ENCODE measurements at regions not wholly inside any gene's neighbourhood (a gene's known extent, or its start where the extent isn't known, plus 50 kb on each side); places are given as distances from the start of the nearest gene placed in this dataset.
"Not testable (repeated sequence)": the region's sequence is repeated elsewhere in the genome, so short reads cannot be mapped to it uniquely, and the experiment has no call there.

GRCh38 chr1:199817266-199817665 lies 210.2 kb upstream of the NR5A2 start:
- no peaks in the 10 kb centered on the region for H3K36me3 Mint-ChIP-seq (ENCODE audit: low read depth)
- intact Hi-C loops (cut with micrococcal nuclease): no loop called here
- no peaks in the 10 kb centered on the region for H3K27me3 Mint-ChIP-seq
- H3K27ac Mint-ChIP-seq: no peak overlapping the region
- H3K9me3 Mint-ChIP-seq: peaks cover 28% of the 10 kb centered on the region
- no peak overlapping the region for H3K4me3 Mint-ChIP-seq
- no peaks in the 10 kb centered on the region for H3K4me1 Mint-ChIP-seq (ENCODE audit: low read depth)

DNA sequence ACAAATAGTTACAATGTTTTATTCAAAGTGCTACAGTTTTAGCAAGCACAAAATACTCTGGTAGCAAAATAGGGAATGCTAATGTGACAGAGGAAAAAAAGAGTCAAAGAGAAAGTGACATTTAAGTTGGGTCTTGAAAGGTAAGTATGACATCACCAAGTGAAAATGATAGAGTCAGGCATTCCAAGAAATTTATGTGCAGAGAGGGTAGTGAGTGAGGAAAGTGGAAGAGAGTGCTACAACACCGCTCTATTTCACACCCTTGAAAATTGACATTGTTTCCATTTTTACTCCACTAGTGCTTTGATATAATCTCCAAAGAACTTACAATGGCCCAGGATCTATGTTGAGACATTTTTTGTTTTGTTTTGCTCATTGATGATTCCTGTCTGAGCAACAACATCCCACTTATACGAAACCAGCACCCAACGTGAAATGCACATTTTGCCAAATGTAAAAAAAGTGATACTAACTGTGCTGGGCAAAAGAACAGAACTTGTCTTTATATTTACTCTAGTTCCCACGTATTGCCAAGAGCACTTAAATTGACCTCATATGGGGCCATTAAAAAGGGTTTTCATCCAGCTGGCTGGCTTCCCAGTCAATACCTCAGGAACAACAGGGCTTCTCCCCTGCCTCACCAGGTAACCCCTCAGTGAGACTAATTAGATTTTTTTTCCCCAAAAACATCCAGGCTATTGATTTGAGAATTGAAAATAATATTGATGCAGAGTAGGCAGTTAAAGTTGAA lies 206.3 kb upstream of the NR5A2 start:
- H3K27ac Mint-ChIP-seq: no peak overlapping the region
- intact Hi-C loops (cut with micrococcal nuclease): no loop called here
- no peaks in the 10 kb centered on the region for H3K27me3 Mint-ChIP-seq
- H3K4me3 Mint-ChIP-seq: no peak overlapping the region
- H3K4me1 Mint-ChIP-seq (ENCODE audit: low read depth): no peaks in the 10 kb centered on the region
- peaks cover 8% of the 10 kb centered on the region for H3K9me3 Mint-ChIP-seq
- no peaks in the 10 kb centered on the region for H3K36me3 Mint-ChIP-seq (ENCODE audit: low read depth)

DNA sequence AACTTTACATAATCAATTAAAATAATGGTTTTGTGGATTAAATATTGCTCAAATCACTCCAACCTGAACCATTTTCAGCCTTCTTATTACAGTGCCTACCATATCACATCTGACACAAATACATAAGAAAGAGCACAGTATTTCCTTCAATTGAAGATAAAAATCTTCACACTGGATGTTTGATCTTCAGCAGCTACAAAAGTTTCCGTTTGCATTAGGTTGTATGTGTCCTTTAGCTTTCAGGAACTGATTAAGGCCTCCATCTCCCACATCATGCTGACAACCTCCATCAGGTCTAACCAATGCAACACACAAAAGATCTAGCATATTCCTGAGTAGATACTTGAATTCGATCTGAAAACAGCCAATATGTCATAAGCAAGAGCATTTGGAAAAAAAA lies 195.1 kb upstream of the NR5A2 start:
- H3K4me1 Mint-ChIP-seq (ENCODE audit: low read depth): no peaks in the 10 kb centered on the region
- H3K36me3 Mint-ChIP-seq (ENCODE audit: low read depth): no peaks in the 10 kb centered on the region
- intact Hi-C loops (cut with micrococcal nuclease): no loop called here
- no peaks in the 10 kb centered on the region for H3K27me3 Mint-ChIP-seq
- no peak overlapping the region for H3K4me3 Mint-ChIP-seq
- peaks cover 17% of the 10 kb centered on the region for H3K9me3 Mint-ChIP-seq
- H3K27ac Mint-ChIP-seq: no peak overlapping the region

- Mint-ChIP-seq H3K36me3 (ENCODE audit: low read depth) (no peaks in the 10 kb centered on the region), H3K4me3 (no peak overlapping the region), H3K9me3 (peaks cover 27% of the 10 kb centered on the region), H3K27ac (no peak overlapping the region), H3K4me1 (ENCODE audit: low read depth) (no peaks in the 10 kb centered on the region), H3K27me3 (no peaks in the 10 kb centered on the region)
- intact Hi-C loops (cut with micrococcal nuclease): no loop called here
Measured at GRCh38 chr1:199834711-199835110, 192.8 kb upstream of the NR5A2 start.

DNA sequence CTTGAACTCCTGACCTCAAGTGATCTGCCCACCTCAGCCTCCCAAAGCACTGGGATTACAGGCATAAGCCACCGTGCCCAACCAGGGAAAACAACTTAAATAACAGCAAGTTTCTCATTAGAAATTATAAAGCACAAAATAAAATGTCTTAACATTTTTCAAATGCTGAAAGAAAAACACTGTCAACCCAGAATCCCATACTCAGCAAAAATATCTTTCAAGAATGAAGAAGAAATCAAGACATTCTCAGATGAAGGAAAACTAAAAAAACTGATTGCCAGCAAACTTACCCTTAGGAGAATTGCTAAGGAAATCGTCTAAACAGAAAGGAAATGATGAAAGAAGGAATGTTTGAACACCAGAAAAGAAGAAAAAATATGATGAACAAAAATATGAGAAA lies 191.1 kb upstream of the NR5A2 start:
- H3K4me3 Mint-ChIP-seq: no peak overlapping the region
- H3K9me3 Mint-ChIP-seq: peaks cover 27% of the 10 kb centered on the region
- no peak overlapping the region for H3K27ac Mint-ChIP-seq
- H3K27me3 Mint-ChIP-seq: no peaks in the 10 kb centered on the region
- intact Hi-C loops (cut with micrococcal nuclease): no loop called here
- H3K4me1 Mint-ChIP-seq (ENCODE audit: low read depth): no peaks in the 10 kb centered on the region
- no peaks in the 10 kb centered on the region for H3K36me3 Mint-ChIP-seq (ENCODE audit: low read depth)

DNA sequence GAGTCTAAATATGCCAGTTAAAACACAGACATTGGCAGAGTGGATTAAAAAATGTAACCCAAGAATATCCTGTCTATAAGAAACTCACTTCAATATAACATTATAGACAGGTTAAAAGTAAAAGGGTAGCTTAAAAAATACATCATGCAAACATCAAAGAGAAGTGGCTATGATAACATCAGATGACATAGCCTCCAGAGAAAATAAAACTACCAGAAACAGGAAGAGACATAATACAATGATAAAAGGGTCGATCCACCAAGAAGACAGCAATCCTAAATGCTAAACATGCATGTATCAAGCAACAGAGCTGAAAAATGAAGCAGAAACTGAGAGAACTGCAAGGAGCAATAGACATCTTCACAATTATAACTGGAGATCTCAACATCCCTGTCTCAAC lies 190.2 kb upstream of the NR5A2 start:
- Mint-ChIP-seq H3K36me3 (ENCODE audit: low read depth) (no peaks in the 10 kb centered on the region), H3K27me3 (no peaks in the 10 kb centered on the region), H3K4me1 (ENCODE audit: low read depth) (no peaks in the 10 kb centered on the region), H3K4me3 (no peak overlapping the region), H3K9me3 (peaks cover 27% of the 10 kb centered on the region), H3K27ac (no peak overlapping the region)
- intact Hi-C loops (cut with micrococcal nuclease): no loop called here

GRCh38 chr1:199839608-199840007 lies 187.9 kb upstream of the NR5A2 start:
- intact Hi-C loops (cut with micrococcal nuclease); H3K36me3 Mint-ChIP-seq (ENCODE audit: low read depth); H3K4me3 Mint-ChIP-seq; H3K27ac Mint-ChIP-seq; H3K27me3 Mint-ChIP-seq: not testable (repeated sequence)
- peaks cover 10% of the 10 kb centered on the region for H3K4me1 Mint-ChIP-seq (ENCODE audit: low read depth)
- H3K9me3 Mint-ChIP-seq: peaks cover 27% of the 10 kb centered on the region

DNA sequence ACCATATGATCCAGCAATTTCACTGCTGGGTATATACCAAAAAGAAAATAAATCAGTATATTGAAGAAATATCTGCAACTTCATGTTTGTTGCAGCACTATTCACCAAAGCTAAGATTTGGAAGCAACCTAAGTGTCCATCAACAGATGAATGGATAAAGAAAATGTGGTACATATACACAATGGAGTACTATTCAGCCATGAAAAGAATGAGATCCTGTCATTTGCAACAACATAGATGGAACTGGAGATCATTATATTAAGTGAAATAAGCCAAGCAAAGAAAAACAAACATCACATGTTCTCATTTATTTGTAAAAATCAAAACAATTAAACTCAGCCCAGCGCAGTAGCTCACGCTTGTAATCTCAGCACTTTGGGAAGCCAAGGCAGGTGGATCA lies 184.4 kb upstream of the NR5A2 start:
- H3K4me3 Mint-ChIP-seq; H3K27ac Mint-ChIP-seq; H3K9me3 Mint-ChIP-seq; H3K36me3 Mint-ChIP-seq (ENCODE audit: low read depth); H3K27me3 Mint-ChIP-seq; intact Hi-C loops (cut with micrococcal nuclease): not testable (repeated sequence)
- H3K4me1 Mint-ChIP-seq (ENCODE audit: low read depth): peaks cover 12% of the 10 kb centered on the region

DNA sequence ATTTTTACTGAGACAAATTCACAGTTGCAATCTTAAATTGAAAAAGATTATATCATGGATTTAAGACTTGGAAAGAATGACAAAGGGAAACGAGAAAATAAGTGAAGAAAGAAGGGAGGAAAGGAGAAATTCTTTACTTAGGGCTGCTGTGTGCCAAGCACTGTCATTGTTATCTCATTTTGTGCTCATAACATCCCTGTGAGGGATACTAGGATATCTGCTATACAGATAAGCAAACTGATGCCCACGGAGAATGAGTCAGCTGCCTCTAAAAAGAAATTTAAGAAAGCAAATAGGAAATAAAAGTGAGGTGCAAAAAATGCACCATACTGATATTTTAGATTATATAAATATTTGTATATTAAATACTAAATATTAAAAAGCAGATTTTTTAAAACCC lies 183.6 kb upstream of the NR5A2 start:
- intact Hi-C loops (cut with micrococcal nuclease): no loop called here
- Mint-ChIP-seq H3K4me3 (no peak overlapping the region), H3K4me1 (ENCODE audit: low read depth) (peaks cover 12% of the 10 kb centered on the region), H3K27ac (no peak overlapping the region), H3K9me3 (peaks cover 2% of the 10 kb centered on the region), H3K36me3 (ENCODE audit: low read depth) (no peaks in the 10 kb centered on the region), H3K27me3 (no peaks in the 10 kb centered on the region)

- Mint-ChIP-seq H3K4me3 (no peak overlapping the region), H3K4me1 (ENCODE audit: low read depth) (peaks cover 12% of the 10 kb centered on the region), H3K27ac (no peak overlapping the region), H3K9me3 (no peaks in the 10 kb centered on the region), H3K27me3 (no peaks in the 10 kb centered on the region), H3K36me3 (ENCODE audit: low read depth) (no peaks in the 10 kb centered on the region)
- intact Hi-C loops (cut with micrococcal nuclease): no loop called here
Measured at GRCh38 chr1:199847021-199847420, 180.5 kb upstream of the NR5A2 start.

DNA sequence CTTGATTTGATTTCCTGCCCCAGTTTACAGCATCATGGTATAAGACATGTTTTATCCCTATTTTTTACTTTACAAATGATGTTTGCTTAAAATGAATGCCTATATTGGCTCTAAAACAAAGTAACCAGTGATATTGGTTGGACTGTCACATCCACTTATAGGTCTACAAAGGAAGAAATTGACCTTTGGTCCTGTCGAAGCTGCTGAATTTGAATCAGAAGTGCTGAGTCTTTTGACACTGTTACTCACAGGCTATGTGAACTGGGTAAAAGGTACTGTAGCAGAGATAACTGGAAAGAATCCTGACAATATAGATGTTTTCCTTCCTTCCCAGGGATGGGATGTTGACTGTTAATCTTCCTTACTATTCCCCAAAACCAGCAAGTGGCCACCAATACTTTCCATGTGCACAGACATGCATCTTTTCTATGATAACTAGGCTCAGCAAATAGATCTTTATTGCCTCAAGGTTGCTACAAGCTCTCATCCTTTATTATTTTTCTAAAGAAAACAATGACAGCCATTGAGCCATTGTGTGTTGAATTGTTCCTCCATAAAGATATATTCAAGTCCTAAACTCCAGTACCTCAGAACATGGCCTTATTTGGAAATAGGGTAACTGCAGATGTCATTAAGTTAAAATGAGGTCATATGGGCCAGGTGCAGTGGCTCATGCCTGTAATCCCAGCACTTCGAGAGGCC lies 175.9 kb upstream of the NR5A2 start:
- H3K36me3 Mint-ChIP-seq (ENCODE audit: low read depth): no peaks in the 10 kb centered on the region
- H3K27me3 Mint-ChIP-seq: no peaks in the 10 kb centered on the region
- H3K27ac Mint-ChIP-seq: no peak overlapping the region
- no peaks in the 10 kb centered on the region for H3K9me3 Mint-ChIP-seq
- no peak overlapping the region for H3K4me3 Mint-ChIP-seq
- peaks cover 5% of the 10 kb centered on the region for H3K4me1 Mint-ChIP-seq (ENCODE audit: low read depth)
- intact Hi-C loops (cut with micrococcal nuclease): no loop called here

- intact Hi-C loops (cut with micrococcal nuclease): no loop called here
- H3K27me3 Mint-ChIP-seq: no peaks in the 10 kb centered on the region
- no peaks in the 10 kb centered on the region for H3K9me3 Mint-ChIP-seq
- no peaks in the 10 kb centered on the region for H3K36me3 Mint-ChIP-seq (ENCODE audit: low read depth)
- H3K4me3 Mint-ChIP-seq: no peak overlapping the region
- peaks cover 33% of the 10 kb centered on the region for H3K4me1 Mint-ChIP-seq (ENCODE audit: low read depth)
- no peak overlapping the region for H3K27ac Mint-ChIP-seq
Measured at GRCh38 chr1:199854686-199855321, 172.7 kb upstream of the NR5A2 start.

- Mint-ChIP-seq H3K9me3 (no peaks in the 10 kb centered on the region), H3K4me1 (ENCODE audit: low read depth) (peaks cover 34% of the 10 kb centered on the region), H3K27ac (no peak overlapping the region), H3K4me3 (no peak overlapping the region), H3K36me3 (ENCODE audit: low read depth) (no peaks in the 10 kb centered on the region), H3K27me3 (no peaks in the 10 kb centered on the region)
- intact Hi-C loops (cut with micrococcal nuclease): no loop called here
Measured at GRCh38 chr1:199855580-199855979, 171.9 kb upstream of the NR5A2 start.

- Mint-ChIP-seq H3K4me3 (no peak overlapping the region), H3K27me3 (no peaks in the 10 kb centered on the region), H3K4me1 (ENCODE audit: low read depth) (peaks cover 38% of the 10 kb centered on the region), H3K27ac (peak overlapping the region; percentile 70), H3K36me3 (ENCODE audit: low read depth) (no peaks in the 10 kb centered on the region), H3K9me3 (no peaks in the 10 kb centered on the region)
- intact Hi-C loops (cut with micrococcal nuclease): no loop called here
Measured at GRCh38 chr1:199856216-199856780, 171.2 kb upstream of the NR5A2 start.
